ENCODE measurements at regions not wholly inside any gene's neighbourhood (a gene's known extent, or its start where the extent isn't known, plus 50 kb on each side); places are given as distances from the start of the nearest gene placed in this dataset.

- ChIA-PET POLR2A (no interaction called here), CTCF (no interaction called here)
Observed at GRCh38 chr2:78408795-78409118, 616.7 kb upstream of the REG3G start.

GRCh38 chr2:78411303-78411702 lies 614.2 kb upstream of the REG3G start:
- CTCF ChIA-PET = no interaction called here
- POLR2A ChIA-PET = no interaction called here

GRCh38 chr2:78416625-78417300 lies 608.7 kb upstream of the REG3G start:
- CTCF ChIA-PET = no interaction called here
- POLR2A ChIA-PET = no interaction called here

GRCh38 chr2:78417355-78417754 lies 608.1 kb upstream of the REG3G start:
- CTCF ChIA-PET = no interaction called here
- POLR2A ChIA-PET = no interaction called here

- POLR2A ChIA-PET = no interaction called here
- CTCF ChIA-PET = no interaction called here
Observed at GRCh38 chr2:78418021-78418420, 607.5 kb upstream of the REG3G start.

GRCh38 chr2:78420132-78420531 lies 605.4 kb upstream of the REG3G start:
- CTCF ChIA-PET = no interaction called here

GRCh38 chr2:78423631-78424030 lies 601.9 kb upstream of the REG3G start:
- ChIA-PET CTCF (no interaction called here), POLR2A (no interaction called here)

More at GRCh38 chr2:78420132-78420531, 605.4 kb upstream of the REG3G start:
- POLR2A ChIA-PET = no interaction called here

- ChIA-PET CTCF (no interaction called here), POLR2A (no interaction called here)
Observed at GRCh38 chr2:78427170-78427569, 598.3 kb upstream of the REG3G start.

GRCh38 chr2:78431241-78431640 lies 594.3 kb upstream of the REG3G start:
- ChIA-PET POLR2A (no interaction called here), CTCF (no interaction called here)

GRCh38 chr2:78439122-78439521 lies 586.4 kb upstream of the REG3G start:
- ChIA-PET POLR2A (no interaction called here), CTCF (no interaction called here)

- POLR2A ChIA-PET = no interaction called here
Observed at GRCh38 chr2:78455586-78455985, 569.9 kb upstream of the REG3G start.

GRCh38 chr2:78457269-78457668 lies 568.2 kb upstream of the REG3G start:
- ChIA-PET CTCF (no interaction called here), POLR2A (no interaction called here)

More at GRCh38 chr2:78455586-78455985, 569.9 kb upstream of the REG3G start:
- CTCF ChIA-PET = no interaction called here

- POLR2A ChIA-PET = no interaction called here
- CTCF ChIA-PET = no interaction called here
Observed at GRCh38 chr2:78465707-78466106, 559.8 kb upstream of the REG3G start.

- CTCF ChIA-PET = no interaction called here
- POLR2A ChIA-PET = no interaction called here
Observed at GRCh38 chr2:78476619-78477229, 548.8 kb upstream of the REG3G start.

GRCh38 chr2:78486565-78486964 lies 538.9 kb upstream of the REG3G start:
- ChIA-PET CTCF (no interaction called here), POLR2A (no interaction called here)

GRCh38 chr2:78498125-78498524 lies 527.4 kb upstream of the REG3G start:
- ChIA-PET POLR2A (no interaction called here), CTCF (no interaction called here)

GRCh38 chr2:78506301-78506700 lies 519.2 kb upstream of the REG3G start:
- CTCF ChIA-PET = no interaction called here
- POLR2A ChIA-PET = no interaction called here

- ChIA-PET POLR2A (no interaction called here), CTCF (no interaction called here)
Observed at GRCh38 chr2:78521938-78522337, 503.6 kb upstream of the REG3G start.

GRCh38 chr2:78532762-78533379 lies 492.6 kb upstream of the REG3G start:
- POLR2A ChIA-PET = no interaction called here
- CTCF ChIA-PET = interaction anchor here (0.6 kb wide), 1 partner anchor 71 kb away, joined by 3 read pairs; no protein-coding TSS in a partner anchor

- ChIA-PET POLR2A (no interaction called here), CTCF (no interaction called here)
Observed at GRCh38 chr2:78535395-78535794, 490.1 kb upstream of the REG3G start.

GRCh38 chr2:78538322-78538721 lies 487.2 kb upstream of the REG3G start:
- ChIA-PET POLR2A (no interaction called here), CTCF (no interaction called here)

GRCh38 chr2:78540255-78540654 lies 485.2 kb upstream of the REG3G start:
- ChIA-PET POLR2A (no interaction called here), CTCF (no interaction called here)
